Esophagus mucosa (tissue), 1 donor: ENCODE measurements at regions not wholly inside any gene's neighbourhood (a gene's known extent, or its start where the extent isn't known, plus 50 kb on each side); places are given as distances from the start of the nearest gene placed in this dataset.
A peak's percentile ranks its signal among the peaks of the same experiment; 100 is the strongest.

ENCODE experiments used
- ATAC-seq: fragments of 200-7000 bp; cut with Tn5 transposase; one replicate; pipeline ENCODE4 v1.9.1; 2020
- donor health status: DM: yes; HTN: yes; CAD: no.

DNA sequence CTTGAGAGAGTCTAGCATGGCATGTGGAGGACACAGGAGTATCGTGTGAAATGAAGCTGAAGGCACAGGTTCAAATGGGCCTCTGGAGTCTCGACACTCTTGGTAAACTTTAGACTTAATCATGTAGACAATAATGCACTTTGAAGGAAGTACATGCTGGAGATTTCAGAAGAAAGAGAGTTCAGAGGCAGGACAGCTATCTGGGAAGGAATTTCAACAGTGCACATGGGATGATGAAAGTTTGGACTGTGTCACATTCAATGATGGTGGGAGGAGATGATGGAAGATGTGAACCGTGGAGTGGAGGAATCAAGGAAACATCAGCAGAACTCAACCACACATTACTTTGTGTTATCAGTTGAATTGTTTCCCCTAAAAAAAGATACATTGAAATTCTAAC is 88.6 kb upstream of the PAPPA start:
- ATAC-seq: no peak

DNA sequence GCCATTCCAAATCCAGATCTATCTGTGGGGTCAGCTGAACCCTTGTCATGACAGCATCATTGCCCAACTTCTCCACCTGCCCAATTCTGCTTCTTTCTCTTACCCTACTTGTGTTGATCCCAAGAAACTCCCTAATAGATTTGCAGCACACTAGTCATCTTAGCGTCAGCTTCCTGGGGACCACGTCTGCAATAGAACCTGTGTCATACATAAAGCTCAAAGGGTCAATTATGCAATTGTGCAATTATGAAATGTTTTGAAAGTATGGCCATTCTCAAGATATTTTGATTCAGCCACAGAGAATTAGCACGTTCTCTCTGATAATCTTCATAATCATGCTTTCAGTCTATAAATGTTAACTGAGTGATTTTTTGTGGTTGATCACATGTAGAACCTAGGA is 87.4 kb upstream of the PAPPA start:
- ATAC-seq: no peak

DNA sequence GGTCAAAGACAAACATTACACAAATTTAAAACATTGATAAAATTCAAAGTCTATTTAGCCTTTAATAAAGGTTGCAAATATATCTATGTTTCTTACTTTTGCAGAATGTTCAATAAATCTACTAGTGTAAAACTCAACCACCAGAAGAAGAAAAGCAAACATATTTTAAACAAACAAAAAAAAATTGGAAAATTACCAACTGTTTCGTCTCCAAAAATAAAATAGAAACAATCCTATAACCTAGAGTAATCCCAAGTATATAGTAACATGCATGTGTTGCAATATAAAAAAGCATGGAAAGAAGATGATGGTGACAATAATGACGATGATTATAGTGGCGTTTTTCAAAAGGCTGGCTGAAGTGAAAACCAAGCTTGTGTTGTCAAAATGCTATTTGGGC is 86.0 kb upstream of the PAPPA start:
- no peak for ATAC-seq

DNA sequence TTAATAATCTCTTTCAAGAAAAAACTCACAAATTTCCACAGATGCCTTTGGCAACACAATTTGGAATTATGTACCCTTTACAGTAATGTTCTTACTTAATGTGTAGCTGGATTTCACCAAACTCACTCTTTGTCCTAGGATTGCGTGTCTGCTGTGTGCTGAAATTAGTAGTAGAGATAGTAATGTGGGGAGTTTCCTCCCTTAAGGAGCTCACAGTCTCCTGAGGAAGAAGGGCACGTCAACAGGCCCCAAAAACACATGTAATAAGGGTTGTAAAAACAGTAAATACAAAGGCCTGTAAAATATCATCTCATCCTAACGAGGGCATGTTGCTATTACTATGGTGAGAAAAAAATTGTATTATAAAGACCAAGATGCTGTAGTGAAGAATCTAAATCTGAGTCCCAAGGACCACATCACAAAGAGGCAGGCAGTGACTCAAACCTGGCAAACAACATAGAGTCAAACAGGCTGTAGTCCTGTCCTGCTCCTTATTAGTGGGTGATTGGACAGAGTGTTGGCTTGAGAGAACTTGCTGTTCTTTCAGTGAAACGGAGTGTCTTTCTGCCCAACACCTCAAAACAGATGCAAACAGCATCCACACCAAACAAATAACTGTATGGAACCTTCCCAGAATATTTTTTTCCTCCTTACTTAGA is 83.2 kb upstream of the PAPPA start:
- no peak for ATAC-seq

DNA sequence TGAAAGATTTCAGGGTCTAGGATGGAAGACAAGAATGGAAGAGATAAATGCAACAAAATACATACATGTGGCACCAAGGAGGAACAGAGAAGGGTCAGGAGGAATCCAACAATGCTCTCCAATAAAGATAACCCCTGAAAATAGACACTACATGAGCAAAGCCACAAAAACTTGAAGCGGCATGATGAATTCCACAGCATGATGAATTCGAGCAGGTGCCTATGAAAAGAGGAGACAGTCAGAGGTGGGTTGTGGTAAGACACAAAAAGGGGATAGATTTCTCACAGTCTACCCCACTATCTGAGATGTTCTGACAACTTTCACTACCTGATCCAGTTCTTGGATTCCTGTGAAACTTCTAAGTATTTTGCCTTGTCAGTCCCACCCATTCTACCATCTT is 81.5 kb upstream of the PAPPA start:
- no peak for ATAC-seq

DNA sequence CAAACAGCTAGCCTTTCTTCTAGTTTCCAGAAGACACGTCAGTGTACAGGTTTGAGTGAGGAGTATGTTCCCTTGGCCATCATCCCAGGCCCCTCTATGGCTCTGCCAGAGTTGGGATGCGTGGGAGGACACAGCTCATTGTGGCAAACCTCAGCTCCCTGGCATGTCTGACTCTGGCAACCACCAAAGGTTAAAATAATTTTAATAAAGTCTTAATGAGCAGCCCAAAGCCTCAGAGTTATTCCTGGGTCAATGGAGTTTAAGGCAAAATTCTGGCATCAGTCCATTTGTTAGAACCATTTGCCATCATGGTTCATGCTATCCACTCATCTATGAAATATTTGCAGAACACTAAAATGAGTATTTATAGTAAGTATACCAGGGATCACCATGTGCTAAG is 79.8 kb upstream of the PAPPA start:
- peak; percentile 22 for ATAC-seq

DNA sequence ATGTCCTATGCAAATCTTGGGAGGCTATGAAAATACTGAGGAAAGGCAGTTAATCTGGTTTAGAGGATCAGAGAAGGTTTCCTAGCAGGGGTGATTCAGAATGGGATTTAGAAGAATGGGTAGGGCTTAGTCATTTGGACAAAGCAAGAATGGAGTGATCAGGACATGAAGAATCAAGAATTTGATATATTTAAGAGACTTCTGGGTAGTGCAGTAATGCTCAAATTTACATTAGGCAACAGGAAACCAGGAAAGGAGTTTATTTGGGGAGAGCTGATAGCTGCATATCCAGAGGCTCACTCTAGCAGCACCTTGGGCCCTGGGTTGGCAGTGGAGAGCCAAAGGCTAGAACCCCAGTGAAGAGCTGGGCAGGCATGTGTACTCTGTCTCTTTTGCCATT is 78.9 kb upstream of the PAPPA start:
- ATAC-seq: peak; percentile 89

DNA sequence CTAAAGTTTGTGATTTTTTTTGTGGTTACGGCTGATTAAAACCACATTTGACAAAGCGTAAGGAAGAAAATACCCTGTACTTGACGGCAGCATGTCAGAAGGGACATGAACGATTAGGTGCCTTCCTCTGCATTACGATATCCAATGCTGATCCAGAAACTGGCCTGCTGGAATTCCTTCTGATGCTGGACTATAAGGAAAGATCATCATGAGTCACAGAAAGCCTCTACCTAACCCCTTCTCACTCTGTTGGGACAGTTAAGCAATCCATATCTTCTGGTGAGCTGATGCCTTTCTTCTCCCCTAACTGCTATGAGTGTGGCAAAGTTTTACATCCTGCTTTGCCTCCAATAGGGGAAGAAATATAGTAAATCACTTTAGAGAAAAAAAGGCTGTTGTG is 78.4 kb upstream of the PAPPA start:
- peak; percentile 76 for ATAC-seq

DNA sequence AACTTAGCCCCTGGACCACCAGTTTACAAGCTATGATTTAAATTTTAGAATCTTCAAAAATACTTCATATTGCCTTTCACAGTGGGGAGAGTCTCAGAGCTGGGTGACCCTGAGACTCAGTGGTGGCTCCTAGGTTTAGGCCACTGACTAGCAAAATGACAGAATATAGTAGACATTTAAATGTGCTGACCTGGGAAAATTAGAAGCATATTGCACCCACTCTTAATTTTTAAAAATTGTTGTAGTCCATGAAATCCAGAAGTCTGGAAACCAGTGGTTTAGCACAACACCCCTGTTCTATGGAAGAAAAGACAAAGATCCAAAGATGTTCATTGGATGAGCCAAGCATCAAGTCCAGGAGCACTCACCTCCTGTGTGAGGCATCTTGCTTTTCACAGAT is 75.0 kb upstream of the PAPPA start:
- no peak for ATAC-seq

DNA sequence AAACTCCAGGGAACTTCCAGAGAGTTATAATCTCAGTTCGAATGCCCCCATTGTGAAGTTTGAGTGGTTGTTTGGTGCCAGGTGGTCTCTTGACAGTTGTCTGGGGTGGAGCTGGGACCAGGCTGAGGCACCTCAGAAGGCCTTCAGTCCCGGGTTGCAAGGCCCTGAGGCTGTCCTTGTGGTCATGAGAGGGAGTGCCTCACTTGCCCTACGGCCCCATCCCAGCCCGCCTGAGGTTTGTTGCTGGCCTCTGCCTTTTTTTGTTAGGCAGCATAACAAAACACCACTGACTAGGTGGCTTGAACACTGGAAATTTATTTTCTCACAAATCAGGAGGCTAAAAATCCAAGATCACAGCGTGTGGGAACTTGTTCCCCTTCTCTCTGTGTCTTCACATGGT is 73.0 kb upstream of the PAPPA start:
- ATAC-seq: no peak

DNA sequence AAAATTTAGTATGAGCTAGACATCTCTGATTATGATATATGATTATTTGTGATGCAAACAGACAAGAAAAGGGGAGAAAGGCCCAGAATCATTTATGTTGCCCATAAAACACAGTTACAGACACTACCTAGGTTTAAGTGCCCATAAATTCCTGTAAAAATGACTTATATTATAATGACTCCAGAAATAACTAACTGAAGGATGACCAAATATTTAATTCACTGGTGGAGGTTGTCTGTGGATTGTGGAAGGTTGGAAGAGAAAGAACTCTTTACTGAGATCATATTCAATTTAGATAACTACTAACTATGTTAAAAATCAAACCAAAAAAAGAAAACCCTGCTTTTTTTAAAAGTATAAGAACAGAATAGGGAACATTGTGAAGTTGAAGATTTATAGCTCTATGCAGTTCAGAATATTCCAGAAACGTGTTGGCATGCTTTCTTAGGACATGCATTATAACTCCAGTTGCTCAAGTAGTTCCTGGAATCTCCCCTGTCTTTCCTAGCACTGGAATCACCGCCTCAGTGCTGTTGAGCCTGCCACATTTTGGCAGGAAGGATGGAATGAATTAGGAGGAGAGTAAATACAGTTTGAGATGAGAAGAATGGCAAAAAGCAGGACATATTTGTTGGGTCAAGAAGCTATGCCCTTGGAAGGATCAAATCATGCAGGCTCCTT is 72.0 kb upstream of the PAPPA start:
- no peak for ATAC-seq

DNA sequence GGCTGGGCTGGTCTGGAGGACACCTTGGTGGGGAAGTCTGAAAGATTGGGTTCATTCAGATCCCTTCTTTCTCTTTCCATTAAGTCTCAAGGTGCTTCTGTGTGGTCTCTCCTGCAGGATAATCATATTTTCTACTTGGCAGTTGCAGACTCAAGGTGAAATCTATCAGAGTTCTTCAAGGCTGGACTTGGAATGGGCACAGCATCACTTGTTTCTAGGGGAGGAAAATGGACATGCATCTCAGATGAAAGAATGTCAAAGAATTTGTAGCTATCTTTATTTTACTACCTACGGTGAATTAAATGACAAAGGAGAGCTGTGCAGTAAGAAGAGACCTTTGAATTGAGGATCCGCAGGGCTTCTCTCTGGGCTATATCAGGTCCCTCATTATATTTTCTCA is 69.8 kb upstream of the PAPPA start:
- ATAC-seq: no peak

DNA sequence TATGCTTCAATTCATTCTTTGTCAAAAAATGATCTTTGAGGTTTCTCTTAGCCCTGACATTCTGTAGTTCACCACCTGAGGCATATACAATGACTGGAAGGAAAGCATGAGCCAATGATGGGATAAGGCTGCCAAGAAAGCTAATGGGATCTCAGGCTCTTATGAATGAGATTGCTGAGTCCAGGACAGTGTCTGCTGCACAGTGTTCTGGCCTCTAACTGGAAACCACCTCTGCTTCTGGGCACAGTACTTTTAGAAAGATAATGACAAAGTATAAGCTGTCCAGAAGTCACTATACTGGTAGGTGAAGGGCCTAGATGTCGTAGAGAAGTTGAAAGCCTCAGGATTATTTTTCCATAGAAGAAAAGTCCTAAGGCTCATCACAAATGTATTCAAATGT is 69.1 kb upstream of the PAPPA start:
- no peak for ATAC-seq

DNA sequence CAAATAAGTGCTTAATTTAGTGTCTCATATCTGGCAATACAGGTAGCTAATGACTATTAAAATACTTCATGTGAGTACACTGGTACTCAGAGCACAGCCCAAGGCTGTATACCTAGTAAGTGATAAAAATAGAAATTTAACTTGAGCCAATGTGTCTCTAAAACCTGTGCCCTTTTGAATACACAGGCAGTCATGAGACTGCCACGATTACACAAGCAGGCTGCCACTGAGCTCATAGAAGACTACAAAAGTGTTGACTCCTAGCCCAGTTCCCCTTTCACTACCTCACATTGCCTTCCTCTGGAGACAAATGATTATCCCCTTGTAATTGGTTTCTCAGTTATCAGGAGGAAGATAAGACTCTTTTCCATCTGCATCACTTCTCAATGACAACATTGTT is 66.3 kb upstream of the PAPPA start:
- ATAC-seq: peak; percentile 79

DNA sequence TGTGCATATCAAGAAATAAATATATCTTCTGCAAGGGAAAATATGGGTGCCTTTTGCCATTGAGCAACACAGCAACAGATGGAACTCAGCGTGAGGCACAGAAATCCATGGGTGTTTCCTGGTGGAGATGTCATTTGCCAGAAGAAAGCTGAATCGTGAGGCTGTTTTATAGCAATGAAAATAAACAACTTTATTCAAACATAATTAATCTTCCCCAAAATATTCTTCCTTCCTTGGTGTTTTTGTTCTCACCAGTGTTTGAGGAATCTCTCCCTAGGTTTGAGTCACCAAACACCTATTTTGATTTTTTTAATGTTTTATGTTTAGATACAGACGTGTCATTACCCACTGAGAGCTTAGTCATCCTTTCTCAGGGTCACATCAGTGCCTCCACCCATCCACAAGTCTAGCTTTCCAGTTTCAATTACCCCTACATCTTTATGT is 65.8 kb upstream of the PAPPA start:
- peak; percentile 35 for ATAC-seq

DNA sequence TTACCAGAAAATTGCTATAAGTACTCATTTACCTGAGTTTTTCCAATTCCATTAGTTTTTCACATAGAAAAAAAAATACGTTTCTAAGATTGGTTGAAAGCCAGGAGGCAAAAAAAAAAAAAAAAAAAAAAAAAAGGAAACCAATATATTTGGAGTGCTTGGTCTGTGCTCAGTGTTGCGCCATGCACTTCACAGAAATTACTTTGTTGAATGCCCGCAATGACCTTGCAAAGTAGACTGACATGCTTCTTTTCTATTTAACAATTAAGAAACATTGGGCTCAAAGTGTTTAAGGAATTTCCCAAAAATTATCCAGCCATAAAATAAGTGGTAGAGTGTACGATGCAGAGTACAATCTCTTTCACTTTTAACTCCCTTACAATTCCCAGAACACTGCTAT is 65.2 kb upstream of the PAPPA start:
- ATAC-seq: no peak

DNA sequence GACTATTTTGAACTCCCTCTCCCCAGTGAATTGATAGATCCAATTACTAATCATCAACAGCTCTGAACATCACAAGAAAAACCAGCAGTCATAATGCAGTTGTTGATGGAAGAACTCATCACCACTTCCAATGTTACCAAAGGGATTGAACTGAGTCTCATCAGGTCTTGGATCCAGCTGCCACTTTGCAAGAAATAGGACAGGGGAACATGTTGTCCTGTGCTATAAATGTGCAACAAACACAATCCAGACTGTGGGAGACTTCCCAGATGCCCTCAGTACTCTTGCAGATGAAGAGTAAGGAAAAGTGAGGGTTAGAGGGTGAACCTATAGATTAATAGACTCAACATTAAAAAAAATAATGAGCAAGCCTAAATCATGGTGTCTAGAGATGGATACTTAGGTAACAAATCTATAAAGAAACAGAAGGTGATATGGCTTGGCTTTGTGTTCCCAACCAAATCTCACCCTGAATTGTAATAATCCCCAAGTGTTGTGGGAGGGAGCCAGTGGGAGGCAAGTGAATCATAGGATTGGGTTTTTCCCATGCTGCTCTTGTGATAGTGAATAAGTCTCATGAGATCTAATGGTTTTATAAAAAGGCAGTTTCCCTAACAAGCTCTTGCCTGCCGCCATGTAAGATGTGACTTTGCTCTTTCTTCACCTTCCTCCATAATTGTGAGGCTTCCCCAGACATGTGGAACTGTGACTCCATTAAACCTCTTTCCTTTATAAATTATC is 63.4 kb upstream of the PAPPA start:
- no peak for ATAC-seq

DNA sequence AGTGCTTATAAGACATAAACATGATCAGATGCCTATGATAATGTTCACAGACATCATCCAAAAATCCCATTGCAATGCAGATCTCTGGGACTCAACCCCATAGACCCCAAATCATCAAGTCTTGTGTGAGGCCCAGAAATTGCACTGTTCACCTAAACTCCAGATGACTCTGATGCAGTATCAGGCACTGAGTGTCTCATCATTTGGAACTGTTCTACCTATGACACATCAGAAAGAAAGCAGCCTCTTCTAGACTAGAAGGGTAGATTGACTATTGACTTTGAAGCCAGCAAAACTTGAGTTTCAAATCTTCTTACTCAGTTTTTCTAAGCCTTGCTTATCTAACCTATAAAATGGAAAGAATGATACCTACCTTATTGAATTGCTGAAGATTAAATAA is 58.7 kb upstream of the PAPPA start:
- ATAC-seq: peak; percentile 62

DNA sequence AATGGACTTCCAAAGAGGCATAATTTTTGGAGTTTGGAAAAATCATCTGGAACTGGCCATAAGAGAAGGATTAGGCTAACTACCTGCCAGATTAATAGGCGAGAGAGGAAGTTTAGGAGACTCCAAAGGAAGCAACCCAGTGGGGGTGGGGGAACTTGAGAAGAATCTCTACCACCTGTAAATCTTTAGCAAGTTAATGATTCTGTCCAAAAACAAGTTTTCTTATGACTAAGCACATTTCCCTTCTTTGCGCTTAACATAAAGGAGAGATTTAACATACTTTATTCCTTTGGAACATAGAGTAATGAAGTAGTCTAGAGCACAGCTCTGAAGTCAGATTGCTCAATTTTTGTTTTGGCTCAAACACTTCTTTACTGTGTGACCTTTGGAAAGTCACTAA is 58.2 kb upstream of the PAPPA start:
- no peak for ATAC-seq

DNA sequence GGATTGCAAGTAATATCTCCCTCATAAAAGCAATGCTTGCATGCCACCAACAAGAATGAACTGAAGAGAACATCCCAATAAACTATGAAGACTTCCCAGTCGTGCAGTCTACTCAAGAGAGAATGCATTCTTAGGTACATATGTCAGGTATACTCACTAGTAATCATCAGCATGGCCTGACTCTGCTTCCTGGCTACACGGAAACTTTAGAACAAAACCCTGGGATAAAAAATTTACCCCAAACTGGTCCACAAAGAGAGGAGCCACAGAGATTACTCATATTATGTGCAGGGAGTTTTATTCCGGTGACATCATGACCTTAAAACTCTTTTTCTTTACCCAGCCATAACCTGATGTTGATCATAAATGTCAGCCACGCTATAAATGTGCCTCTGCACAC is 57.5 kb upstream of the PAPPA start:
- no peak for ATAC-seq

DNA sequence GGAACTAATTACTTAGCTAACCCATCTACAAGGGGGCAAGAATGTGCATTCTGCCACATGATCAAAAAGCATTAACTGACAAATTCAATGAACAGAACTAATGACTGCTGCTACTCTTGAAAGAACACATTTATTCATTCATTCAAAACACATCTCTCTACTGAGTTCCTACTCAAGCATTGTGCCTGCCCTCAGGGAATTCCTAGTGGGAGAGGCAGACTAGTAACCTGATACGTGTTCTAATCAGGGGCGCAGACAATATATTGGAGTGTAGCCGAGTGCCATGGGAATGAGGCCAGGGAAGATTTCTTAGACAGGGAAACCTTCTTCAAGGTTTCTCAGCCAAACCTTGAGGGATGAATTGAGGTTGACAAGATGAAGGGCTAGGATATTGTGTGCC is 56.7 kb upstream of the PAPPA start:
- ATAC-seq: no peak

DNA sequence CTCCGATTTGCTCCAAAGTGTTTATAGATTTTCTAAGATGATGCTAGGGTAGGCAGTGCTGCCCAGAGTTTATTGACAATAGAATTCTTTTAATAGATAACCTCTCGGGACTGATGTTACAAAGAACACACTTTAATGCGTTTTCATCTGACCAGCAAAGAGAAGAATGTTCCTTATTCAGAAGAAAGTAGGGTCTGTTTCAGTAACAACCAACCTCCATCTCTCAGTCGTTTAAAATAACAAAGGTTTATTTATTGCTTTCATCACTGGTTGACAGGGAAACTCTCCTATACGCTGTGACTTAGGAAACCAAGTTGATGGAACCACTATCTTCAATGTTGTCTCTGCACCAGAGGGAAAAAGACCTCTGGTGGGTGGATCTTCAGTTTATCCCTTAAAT is 55.1 kb upstream of the PAPPA start:
- ATAC-seq: no peak

DNA sequence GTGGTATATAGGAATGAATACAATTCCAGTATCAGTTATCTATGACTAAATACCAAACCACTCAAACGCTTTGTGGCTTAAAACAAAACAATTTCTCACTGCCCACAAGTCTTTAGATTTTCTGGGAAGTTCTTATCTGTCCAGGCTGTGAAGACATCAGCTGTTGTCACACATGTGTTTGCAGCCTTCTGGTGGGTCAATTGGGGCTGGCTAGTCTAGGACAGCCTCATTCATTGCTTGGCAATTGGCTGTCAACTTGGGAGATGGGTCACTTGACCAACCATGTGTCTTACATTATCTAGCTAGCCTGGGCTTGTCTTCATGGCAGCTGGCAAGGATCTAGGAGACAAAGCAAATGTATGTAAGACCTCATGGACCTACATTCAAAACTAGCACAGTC is 53.8 kb upstream of the PAPPA start:
- no peak for ATAC-seq

DNA sequence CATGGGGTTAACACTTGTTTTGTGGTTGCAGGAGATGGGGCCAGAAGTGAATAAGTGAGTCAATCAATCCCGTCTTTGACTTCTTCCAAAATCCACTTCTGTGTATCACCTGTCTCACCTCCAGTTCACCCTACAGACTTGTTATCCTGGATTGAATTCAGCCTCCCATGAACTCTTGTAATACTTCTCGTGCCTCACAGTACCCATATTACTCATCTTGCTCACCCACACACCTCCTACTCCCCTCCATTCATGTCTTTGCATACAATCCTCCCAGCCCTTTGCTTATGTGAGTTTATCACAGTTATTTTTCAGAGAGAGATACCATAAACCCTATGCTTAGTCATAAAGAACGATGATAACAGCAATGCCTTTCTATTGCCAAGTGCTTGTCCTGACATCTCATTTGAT is 52.9 kb upstream of the PAPPA start:
- peak; percentile 95 for ATAC-seq
